Gastroesophageal sphincter (tissue), 4 donors: ENCODE measurements at regions not wholly inside any gene's neighbourhood (a gene's known extent, or its start where the extent isn't known, plus 50 kb on each side); places are given as distances from the start of the nearest gene placed in this dataset.

Experiments
- ATAC-seq: fragments of 150-250 bp; one replicate; pipeline ENCODE4 v1.9.1; 2016; ENCODE audit warnings: mild to moderate bottlenecking, moderate library complexity
- H3K27ac ChIP-seq, 4 donors: fragments of 200-600 bp; sonication (generic) in 3 of 4; 1 replicate in 3 of 4; 2 replicates in 1 of 4; pipeline ENCODE4 v1.5.1; 2016 to 2019
- H3K27me3 ChIP-seq: fragments of 200-600 bp; sonication (generic); one replicate; pipeline ENCODE4 v1.5.1; 2019
- H3K36me3 ChIP-seq, 2 donors: fragments of 200-600 bp; sonication (generic); one replicate each; pipeline ENCODE4 v1.5.1; 2019; ENCODE audit warnings: control low read depth in 1 of 2
- H3K4me1 ChIP-seq, 3 donors: fragments of 200-600 bp; sonication (generic); 1 replicate in 2 of 3; 2 replicates in 1 of 3; pipeline ENCODE4 v1.5.1; 2016 to 2019; ENCODE audit warnings: control low read depth in 2 of 3
- H3K4me3 ChIP-seq, 2 donors: fragments of 200-600 bp; sonication (generic); one replicate each; pipeline ENCODE4 v1.5.1; 2019; ENCODE audit warnings: mild to moderate bottlenecking in 1 of 2, moderate library complexity in 1 of 2
- H3K9me3 ChIP-seq, 3 donors: fragments of 200-600 bp; sonication (generic); one replicate each; pipeline ENCODE4 v1.5.1; 2017 to 2019; ENCODE audit warnings: control low read depth in 2 of 3
- EP300 ChIP-seq: sonication (generic); formaldehyde crosslinking; IDR thresholded peaks from one replicate; pipeline ENCODE4 v1.6.1; 2017; ENCODE audit warnings: antibody characterized with exemption, mild to moderate bottlenecking
- POLR2A ChIP-seq, 2 donors: fragments of 450-650 bp; IDR thresholded peaks; one replicate each; pipeline ENCODE4 v1.6.1; 2017; ENCODE audit warnings: antibody characterized with exemption in 2 of 2, mild to moderate bottlenecking in 2 of 2, moderate library complexity in 1 of 2
- POLR2AphosphoS5 ChIP-seq: sonication (generic); formaldehyde crosslinking; IDR thresholded peaks from one replicate; pipeline ENCODE4 v1.6.1; 2017; ENCODE audit warnings: antibody characterized with exemption
- WGBS, 2 donors: methylation state at CpG; one replicate each; pipeline ENCODE4 v1.1.5; 2018; ENCODE audit warnings: low coverage in 1 of 2; 5-methylcytosine and 5-hydroxymethylcytosine counted together
- TF ChIP-seq, protein P1 (sequence below), 4 experiments: fragments of 200-600 bp in 2 of 4; fragments of 450-650 bp in 2 of 4; sonication (generic) in 1 of 4; IDR thresholded peaks; one replicate each; pipeline ENCODE4 v1.5.1; 2017 to 2019; ENCODE audit warnings: antibody characterized with exemption in 4 of 4, mild to moderate bottlenecking in 2 of 4, moderate library complexity in 2 of 4

- Histone ChIP-seq H3K36me3 (no peaks in the 10 kb centered on the region), H3K9me3 (no peaks in the 10 kb centered on the region), H3K27ac (no peak overlapping the region), H3K27me3 (no peaks in the 10 kb centered on the region), H3K4me1 (no peaks in the 10 kb centered on the region), H3K4me3 (no peak overlapping the region)
- no peak for ATAC-seq
- WGBS, 2 donors: 43 to 79% methylated on average over 3 of the region's 3 CpGs
- TF ChIP-seq EP300 (no peak), POLR2A (IDR thresholded peaks at IDR 0.05) (no peak), POLR2AphosphoS5 (no peak)
- TF ChIP-seq, protein P1, sequence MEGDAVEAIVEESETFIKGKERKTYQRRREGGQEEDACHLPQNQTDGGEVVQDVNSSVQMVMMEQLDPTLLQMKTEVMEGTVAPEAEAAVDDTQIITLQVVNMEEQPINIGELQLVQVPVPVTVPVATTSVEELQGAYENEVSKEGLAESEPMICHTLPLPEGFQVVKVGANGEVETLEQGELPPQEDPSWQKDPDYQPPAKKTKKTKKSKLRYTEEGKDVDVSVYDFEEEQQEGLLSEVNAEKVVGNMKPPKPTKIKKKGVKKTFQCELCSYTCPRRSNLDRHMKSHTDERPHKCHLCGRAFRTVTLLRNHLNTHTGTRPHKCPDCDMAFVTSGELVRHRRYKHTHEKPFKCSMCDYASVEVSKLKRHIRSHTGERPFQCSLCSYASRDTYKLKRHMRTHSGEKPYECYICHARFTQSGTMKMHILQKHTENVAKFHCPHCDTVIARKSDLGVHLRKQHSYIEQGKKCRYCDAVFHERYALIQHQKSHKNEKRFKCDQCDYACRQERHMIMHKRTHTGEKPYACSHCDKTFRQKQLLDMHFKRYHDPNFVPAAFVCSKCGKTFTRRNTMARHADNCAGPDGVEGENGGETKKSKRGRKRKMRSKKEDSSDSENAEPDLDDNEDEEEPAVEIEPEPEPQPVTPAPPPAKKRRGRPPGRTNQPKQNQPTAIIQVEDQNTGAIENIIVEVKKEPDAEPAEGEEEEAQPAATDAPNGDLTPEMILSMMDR (IDR thresholded peaks at IDR 0.05): no peak
These were observed 732.0 kb downstream of the PCDH18 start for GRCh38 chr4:136800248-136800647.

GRCh38 chr4:136796953-136797352, 735.3 kb downstream of the PCDH18 start:
- ATAC-seq: no peak
- WGBS, 2 donors: 81 to 95% methylated on average over 3 of the region's 3 CpGs
- no peaks in the 10 kb centered on the region for H3K9me3 ChIP-seq
- H3K36me3 ChIP-seq: no peaks in the 10 kb centered on the region
- no peak overlapping the region for H3K27ac ChIP-seq
- no peaks in the 10 kb centered on the region for H3K4me1 ChIP-seq
- H3K4me3 ChIP-seq: no peak overlapping the region
- H3K27me3 ChIP-seq: no peaks in the 10 kb centered on the region
- no peak for TF ChIP-seq POLR2A (IDR thresholded peaks at IDR 0.05)
- TF ChIP-seq POLR2AphosphoS5: no peak
- no peak for TF ChIP-seq EP300
- TF ChIP-seq, protein P1 (IDR thresholded peaks at IDR 0.05): no peak

DNA sequence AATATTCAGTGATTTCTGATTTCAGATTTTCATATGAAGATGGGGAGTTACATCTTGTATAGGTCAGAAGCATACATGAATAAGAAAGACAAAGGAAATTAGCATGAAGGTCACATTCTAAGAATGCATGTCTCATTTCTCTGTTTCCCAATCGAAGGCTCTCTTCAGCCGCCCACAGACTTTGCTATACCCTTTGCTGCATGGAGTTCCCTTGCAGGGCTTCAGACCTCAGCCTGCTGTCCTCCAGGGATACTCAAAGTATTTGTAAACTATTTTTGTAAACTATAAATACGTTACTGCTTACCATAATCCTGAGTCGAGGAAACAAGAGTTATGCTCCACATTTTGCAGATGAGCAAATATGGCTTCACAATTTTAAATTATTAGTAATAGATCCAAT, 738.4 kb downstream of the PCDH18 start:
- no peaks in the 10 kb centered on the region for H3K36me3 ChIP-seq
- TF ChIP-seq, protein P1 (IDR thresholded peaks at IDR 0.05): no peak
- TF ChIP-seq POLR2A (IDR thresholded peaks at IDR 0.05): no peak
- TF ChIP-seq POLR2AphosphoS5: no peak
- no peak for TF ChIP-seq EP300
- no peaks in the 10 kb centered on the region for H3K27me3 ChIP-seq
- 83 to 86% methylated on average over 4 of the region's 4 CpGs for WGBS, 2 donors
- H3K9me3 ChIP-seq: no peaks in the 10 kb centered on the region
- no peak for ATAC-seq
- H3K4me1 ChIP-seq: no peaks in the 10 kb centered on the region
- H3K27ac ChIP-seq: no peak overlapping the region
- no peak overlapping the region for H3K4me3 ChIP-seq

DNA sequence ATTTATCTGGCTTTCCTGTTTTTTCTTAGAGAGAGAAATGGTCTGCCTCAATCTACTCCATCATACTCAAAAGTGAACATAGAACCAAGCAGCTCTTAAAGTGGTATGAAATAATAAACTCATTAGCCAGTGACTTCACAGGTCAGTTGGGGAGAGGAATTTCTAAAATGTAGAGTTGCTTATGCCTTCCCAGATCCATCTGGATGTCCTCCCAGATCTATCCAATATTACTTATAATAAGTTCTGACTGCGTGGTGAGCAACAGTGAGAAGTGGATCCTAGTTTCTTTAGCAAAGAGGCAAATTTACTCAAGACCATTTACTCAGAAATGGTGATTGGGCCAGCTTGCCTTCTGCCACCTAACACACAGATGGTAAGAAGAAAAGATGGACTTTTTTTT, 748.0 kb downstream of the PCDH18 start:
- TF ChIP-seq POLR2AphosphoS5 (peak; percentile 56), EP300 (no peak)

GRCh38 chr4:136769717-136770116, 762.6 kb downstream of the PCDH18 start:
- no peak for ATAC-seq
- 91% methylated on average over 4 of the region's 6 CpGs; no CpG with 5 or more reads in 1 of the 2 donors for whole genome bisulfite sequencing, 2 donors
- Histone ChIP-seq H3K4me3 (no peak overlapping the region), H3K27me3 (no peaks in the 10 kb centered on the region), H3K4me1 (no peaks in the 10 kb centered on the region), H3K36me3 (no peaks in the 10 kb centered on the region), H3K9me3 (no peaks in the 10 kb centered on the region), H3K27ac (no peak overlapping the region)
- no peak for TF ChIP-seq POLR2AphosphoS5
- TF ChIP-seq EP300: no peak
- TF ChIP-seq, protein P1 (IDR thresholded peaks at IDR 0.05): no peak
- TF ChIP-seq POLR2A (IDR thresholded peaks at IDR 0.05): no peak

More for the DNA sequence above, 748.0 kb downstream of the PCDH18 start:
- no peak overlapping the region for H3K4me3 ChIP-seq
- ATAC-seq: no peak
- H3K9me3 ChIP-seq: no peaks in the 10 kb centered on the region
- 50% methylated on average over 1 of the region's 1 CpG; no CpG with 5 or more reads in 1 of the 2 donors for WGBS, 2 donors
- no peak overlapping the region for H3K27ac ChIP-seq
- H3K36me3 ChIP-seq: no peaks in the 10 kb centered on the region
- H3K4me1 ChIP-seq: peaks cover 0 to 9% (median 0%) of the 10 kb centered on the region in 3 donors
- no peaks in the 10 kb centered on the region for H3K27me3 ChIP-seq
